HG03039 (cell line): ENCODE measurements at regions not wholly inside any gene's neighbourhood (a gene's known extent, or its start where the extent isn't known, plus 50 kb on each side); places are given as distances from the start of the nearest gene placed in this dataset.
"Not testable (repeated sequence)": the region's sequence is repeated elsewhere in the genome, so short reads cannot be mapped to it uniquely, and the experiment has no call there.

Source experiments
- ATAC-seq: cut with Tn5 transposase; IDR thresholded peaks from one replicate; pipeline ENCODE4 v1.9.1; 2021; ENCODE audit warnings: mild to moderate bottlenecking, moderate library complexity; ENCODE audit not compliant: unreplicated experiment

- ATAC-seq, result no peak
These were observed 485.3 kb upstream of the ADARB2 start for GRCh38 chr10:2222631-2223030.

GRCh38 chr10:2214805-2215204, 477.5 kb upstream of the ADARB2 start:
- no peak for ATAC-seq

- ATAC-seq, result no peak
These were observed 476.8 kb upstream of the ADARB2 start for GRCh38 chr10:2214092-2214491.

- no peak for ATAC-seq
These were observed 475.0 kb upstream of the ADARB2 start for GRCh38 chr10:2212244-2212834.

GRCh38 chr10:2210088-2210487, 472.8 kb upstream of the ADARB2 start:
- no peak for ATAC-seq

- no peak for ATAC-seq
These were observed 470.8 kb upstream of the ADARB2 start for GRCh38 chr10:2208106-2208505.

GRCh38 chr10:2207246-2207922, 470.1 kb upstream of the ADARB2 start:
- ATAC-seq, result no peak

- ATAC-seq, result no peak
These were observed 468.1 kb upstream of the ADARB2 start for GRCh38 chr10:2205406-2205805.

- no peak for ATAC-seq
These were observed 465.1 kb upstream of the ADARB2 start for GRCh38 chr10:2202401-2202800.

GRCh38 chr10:2201534-2202099, 464.3 kb upstream of the ADARB2 start:
- ATAC-seq, result no peak

GRCh38 chr10:2197663-2198062, 460.3 kb upstream of the ADARB2 start:
- no peak for ATAC-seq

GRCh38 chr10:2196272-2196671, 458.9 kb upstream of the ADARB2 start:
- no peak for ATAC-seq

- ATAC-seq, result not testable (repeated sequence)
These were observed 452.0 kb upstream of the ADARB2 start for GRCh38 chr10:2189356-2189755.

GRCh38 chr10:2188371-2188770, 451.0 kb upstream of the ADARB2 start:
- ATAC-seq, result no peak

GRCh38 chr10:2173327-2173726, 436.0 kb upstream of the ADARB2 start:
- ATAC-seq, result no peak

GRCh38 chr10:2165771-2166460, 428.6 kb upstream of the ADARB2 start:
- no peak for ATAC-seq

- no peak for ATAC-seq
These were observed 413.0 kb upstream of the ADARB2 start for GRCh38 chr10:2150288-2150687.

GRCh38 chr10:2145926-2146478, 408.7 kb upstream of the ADARB2 start:
- no peak for ATAC-seq

GRCh38 chr10:2145491-2145890, 408.2 kb upstream of the ADARB2 start:
- ATAC-seq, result no peak

GRCh38 chr10:2144584-2144983, 407.3 kb upstream of the ADARB2 start:
- no peak for ATAC-seq

GRCh38 chr10:2143213-2143835, 406.0 kb upstream of the ADARB2 start:
- ATAC-seq, result no peak
